HG03039 (cell line): ENCODE measurements at regions not wholly inside any gene's neighbourhood (a gene's known extent, or its start where the extent isn't known, plus 50 kb on each side); places are given as distances from the start of the nearest gene placed in this dataset.

Experiments
- ATAC-seq: cut with Tn5 transposase; IDR thresholded peaks from one replicate; pipeline ENCODE4 v1.9.1; 2021; ENCODE audit warnings: mild to moderate bottlenecking, moderate library complexity; ENCODE audit not compliant: unreplicated experiment

GRCh38 chr2:129422028-129422427, 557.4 kb upstream of the RAB6C start:
- ATAC-seq: no peak

GRCh38 chr2:129428086-129428660, 551.3 kb upstream of the RAB6C start:
- no peak for ATAC-seq

GRCh38 chr2:129430911-129431310, 548.6 kb upstream of the RAB6C start:
- no peak for ATAC-seq

GRCh38 chr2:129431881-129432280, 547.6 kb upstream of the RAB6C start:
- no peak for ATAC-seq

- no peak for ATAC-seq
Observed at GRCh38 chr2:129436809-129437208, 542.7 kb upstream of the RAB6C start.

GRCh38 chr2:129437725-129438124, 541.7 kb upstream of the RAB6C start:
- no peak for ATAC-seq

- ATAC-seq: no peak
Observed at GRCh38 chr2:129438501-129439057, 540.9 kb upstream of the RAB6C start.

- ATAC-seq: no peak
Observed at GRCh38 chr2:129439406-129440302, 539.8 kb upstream of the RAB6C start.

GRCh38 chr2:129441610-129442009, 537.9 kb upstream of the RAB6C start:
- ATAC-seq: no peak

- ATAC-seq: no peak
Observed at GRCh38 chr2:129443235-129443864, 536.1 kb upstream of the RAB6C start.

- no peak for ATAC-seq
Observed at GRCh38 chr2:129443865-129444739, 535.4 kb upstream of the RAB6C start.

GRCh38 chr2:129444751-129445150, 534.7 kb upstream of the RAB6C start:
- ATAC-seq: no peak

GRCh38 chr2:129456691-129457090, 522.8 kb upstream of the RAB6C start:
- ATAC-seq: no peak

GRCh38 chr2:129457277-129457818, 522.1 kb upstream of the RAB6C start:
- ATAC-seq: no peak

- ATAC-seq: no peak
Observed at GRCh38 chr2:129458006-129458405, 521.5 kb upstream of the RAB6C start.

- ATAC-seq: no peak
Observed at GRCh38 chr2:129458436-129458835, 521.0 kb upstream of the RAB6C start.

- no peak for ATAC-seq
Observed at GRCh38 chr2:129459200-129459876, 520.1 kb upstream of the RAB6C start.

- no peak for ATAC-seq
Observed at GRCh38 chr2:129459881-129460280, 519.6 kb upstream of the RAB6C start.

- no peak for ATAC-seq
Observed at GRCh38 chr2:129460299-129461198, 518.9 kb upstream of the RAB6C start.
